ENCODE measurements at regions not wholly inside any gene's neighbourhood (a gene's known extent, or its start where the extent isn't known, plus 50 kb on each side); places are given as distances from the start of the nearest gene placed in this dataset.
"Not testable (repeated sequence)": the region's sequence is repeated elsewhere in the genome, so short reads cannot be mapped to it uniquely, and the experiment has no call there.

DNA sequence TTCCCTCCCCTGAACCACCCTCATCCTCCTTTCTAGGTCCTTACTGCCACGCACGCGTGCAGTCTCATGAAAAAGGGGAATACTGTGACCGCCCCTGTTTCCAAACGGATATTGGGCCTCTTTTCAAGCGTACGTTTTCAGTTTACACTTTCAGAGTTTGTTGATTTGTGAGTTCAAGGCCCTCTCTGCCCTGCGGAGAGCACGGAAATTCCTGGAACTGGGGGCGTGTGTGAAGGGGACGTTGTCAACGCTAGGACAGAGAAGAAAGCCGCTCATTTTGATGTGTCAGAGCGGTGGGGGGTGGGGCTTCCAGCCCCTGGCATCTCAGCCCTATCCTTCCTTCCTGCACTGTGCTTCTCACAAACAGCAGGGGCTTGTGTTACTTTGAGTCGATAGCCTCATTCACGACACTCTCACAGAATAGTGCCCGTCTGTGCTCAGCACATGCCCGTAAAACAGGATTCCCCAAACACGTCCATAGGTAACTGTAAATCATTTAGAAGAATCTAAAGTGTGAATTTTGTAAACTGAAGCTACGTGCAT lies 137.6 kb upstream of the PEG3 start:
- no peak for DNase-seq (ENCODE audit: low spot score)
- H4K20me1 ChIP-seq (ENCODE audit: low read depth): no peaks in the 10 kb centered on the region
- no peak overlapping the region for H2AFZ ChIP-seq (replicated peaks)
- Mint-ChIP-seq H3K27ac (no peak overlapping the region), H3K4me1 (no peaks in the 10 kb centered on the region), H3K27me3 (ENCODE audit: insufficient read depth, low read depth) (peaks cover 2% of the 10 kb centered on the region), H3K9me3 (peaks cover 58% of the 10 kb centered on the region), H3K36me3 (peaks cover 3% of the 10 kb centered on the region), H3K4me3 (no peak overlapping the region)
- H3K27ac ChIP-seq: no peak overlapping the region
- H3K9me3 ChIP-seq (ENCODE audit: low read depth): peaks cover 6% of the 10 kb centered on the region
- no peaks in the 10 kb centered on the region for H3F3A ChIP-seq (ENCODE audit: low read depth)
- TF ChIP-seq EZH2phosphoT487 (IDR thresholded peaks at IDR 0.05): no peak
- TF ChIP-seq, protein P1, sequence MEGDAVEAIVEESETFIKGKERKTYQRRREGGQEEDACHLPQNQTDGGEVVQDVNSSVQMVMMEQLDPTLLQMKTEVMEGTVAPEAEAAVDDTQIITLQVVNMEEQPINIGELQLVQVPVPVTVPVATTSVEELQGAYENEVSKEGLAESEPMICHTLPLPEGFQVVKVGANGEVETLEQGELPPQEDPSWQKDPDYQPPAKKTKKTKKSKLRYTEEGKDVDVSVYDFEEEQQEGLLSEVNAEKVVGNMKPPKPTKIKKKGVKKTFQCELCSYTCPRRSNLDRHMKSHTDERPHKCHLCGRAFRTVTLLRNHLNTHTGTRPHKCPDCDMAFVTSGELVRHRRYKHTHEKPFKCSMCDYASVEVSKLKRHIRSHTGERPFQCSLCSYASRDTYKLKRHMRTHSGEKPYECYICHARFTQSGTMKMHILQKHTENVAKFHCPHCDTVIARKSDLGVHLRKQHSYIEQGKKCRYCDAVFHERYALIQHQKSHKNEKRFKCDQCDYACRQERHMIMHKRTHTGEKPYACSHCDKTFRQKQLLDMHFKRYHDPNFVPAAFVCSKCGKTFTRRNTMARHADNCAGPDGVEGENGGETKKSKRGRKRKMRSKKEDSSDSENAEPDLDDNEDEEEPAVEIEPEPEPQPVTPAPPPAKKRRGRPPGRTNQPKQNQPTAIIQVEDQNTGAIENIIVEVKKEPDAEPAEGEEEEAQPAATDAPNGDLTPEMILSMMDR (IDR thresholded peaks at IDR 0.05): no peak
- no peak for TF ChIP-seq EZH2 (IDR thresholded peaks at IDR 0.05)
- no peak overlapping the region for H3K9ac ChIP-seq
- no peaks in the 10 kb centered on the region for H3K36me3 ChIP-seq
- H3K4me1 ChIP-seq: no peaks in the 10 kb centered on the region
- no peak overlapping the region for H3K4me2 ChIP-seq
- no peak overlapping the region for H3K4me3 ChIP-seq
- no peaks in the 10 kb centered on the region for H3K79me2 ChIP-seq (ENCODE audit: low read depth)
- H3K27me3 ChIP-seq: no peaks in the 10 kb centered on the region

DNA sequence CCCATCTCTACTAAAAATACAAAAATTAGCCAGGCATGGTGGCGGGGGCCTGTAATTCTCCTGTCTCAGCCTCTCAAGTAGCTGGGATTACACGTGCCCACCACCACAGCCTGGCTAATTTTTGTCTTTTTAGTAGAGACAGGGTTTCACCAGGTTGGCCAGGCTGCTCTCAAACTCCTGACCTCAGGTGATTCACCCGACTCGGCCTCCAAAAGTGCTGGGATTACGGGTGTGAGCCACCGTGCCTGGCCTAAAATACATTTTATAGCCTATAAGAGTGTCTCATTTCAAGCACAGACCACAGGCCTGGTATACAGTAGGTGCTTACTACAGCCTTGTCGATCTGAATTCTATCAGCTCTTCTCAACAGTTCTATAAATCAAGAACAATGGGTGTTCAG lies 139.5 kb upstream of the USP29 start:
- H3K36me3 ChIP-seq; H3K4me1 Mint-ChIP-seq; H3K27ac ChIP-seq; H4K20me1 ChIP-seq (ENCODE audit: low read depth); H3K27ac Mint-ChIP-seq; H3K36me3 Mint-ChIP-seq; H3F3A ChIP-seq (ENCODE audit: low read depth); H3K9ac ChIP-seq; H2AFZ ChIP-seq (replicated peaks); H3K27me3 Mint-ChIP-seq (ENCODE audit: insufficient read depth, low read depth); H3K4me3 ChIP-seq; H3K4me2 ChIP-seq; H3K79me2 ChIP-seq (ENCODE audit: low read depth); H3K4me1 ChIP-seq; H3K27me3 ChIP-seq; H3K4me3 Mint-ChIP-seq; DNase-seq (ENCODE audit: low spot score): not testable (repeated sequence)
- H3K9me3 Mint-ChIP-seq: peaks cover 67% of the 10 kb centered on the region
- peaks cover 13% of the 10 kb centered on the region for H3K9me3 ChIP-seq (ENCODE audit: low read depth)

DNA sequence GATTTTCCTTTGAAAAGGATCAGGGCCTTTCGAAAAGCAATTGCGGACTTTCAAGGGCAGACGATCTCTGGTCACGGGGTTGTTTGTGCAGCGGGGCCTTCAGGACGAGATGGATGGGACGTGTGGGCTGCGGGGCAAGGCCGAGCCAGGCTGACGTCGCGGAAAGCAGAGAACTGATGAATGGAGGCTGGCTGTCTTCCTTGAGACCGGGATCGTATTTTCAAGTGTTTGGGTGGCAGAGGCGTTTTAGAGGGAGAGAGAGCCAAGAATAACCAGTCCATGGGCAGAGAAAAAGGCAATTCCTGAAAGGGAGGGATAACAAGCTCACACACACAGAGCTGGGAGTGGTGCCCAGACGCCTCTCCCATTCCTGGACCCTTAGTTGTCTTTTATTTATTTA lies 138.9 kb upstream of the USP29 start:
- Mint-ChIP-seq H3K36me3 (peaks cover 3% of the 10 kb centered on the region), H3K4me1 (no peaks in the 10 kb centered on the region), H3K27ac (no peak overlapping the region), H3K4me3 (no peak overlapping the region), H3K9me3 (peaks cover 69% of the 10 kb centered on the region), H3K27me3 (ENCODE audit: insufficient read depth, low read depth) (peaks cover 2% of the 10 kb centered on the region)
- Histone ChIP-seq H3F3A (ENCODE audit: low read depth) (no peaks in the 10 kb centered on the region), H2AFZ (replicated peaks) (no peak overlapping the region), H3K79me2 (ENCODE audit: low read depth) (no peaks in the 10 kb centered on the region), H3K9ac (no peak overlapping the region), H3K27ac (no peak overlapping the region), H4K20me1 (ENCODE audit: low read depth) (no peaks in the 10 kb centered on the region), H3K36me3 (no peaks in the 10 kb centered on the region), H3K4me1 (no peaks in the 10 kb centered on the region), H3K4me3 (no peak overlapping the region), H3K27me3 (no peaks in the 10 kb centered on the region), H3K4me2 (no peak overlapping the region), H3K9me3 (ENCODE audit: low read depth) (peaks cover 13% of the 10 kb centered on the region)
- DNase-seq (ENCODE audit: low spot score): no peak
- TF ChIP-seq EZH2phosphoT487 (IDR thresholded peaks at IDR 0.05): no peak
- TF ChIP-seq, protein P1 (IDR thresholded peaks at IDR 0.05): no peak
- TF ChIP-seq EZH2 (IDR thresholded peaks at IDR 0.05): no peak

DNA sequence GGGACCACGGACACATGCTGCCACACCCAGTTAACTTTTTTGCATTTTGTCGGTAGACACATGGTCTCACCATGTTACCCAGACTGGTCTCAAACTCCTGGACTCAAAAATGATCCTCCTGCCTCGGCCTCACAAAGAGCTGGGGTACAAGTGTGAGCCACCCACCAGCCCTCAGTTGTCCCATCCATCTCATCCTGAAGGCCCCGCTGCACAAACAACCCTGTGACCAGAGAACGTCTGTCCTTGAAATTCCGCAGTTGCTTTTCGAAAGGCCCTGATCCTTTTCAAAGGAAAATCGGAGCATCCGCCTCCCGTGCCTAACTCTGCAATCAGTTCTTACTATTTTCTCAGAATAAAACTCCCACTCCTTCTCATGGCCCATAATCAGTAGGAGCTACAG lies 138.3 kb upstream of the USP29 start:
- peaks cover 13% of the 10 kb centered on the region for H3K9me3 ChIP-seq (ENCODE audit: low read depth)
- not testable (repeated sequence) for H3K27ac Mint-ChIP-seq; H3K4me1 ChIP-seq; H3K4me2 ChIP-seq; H3K36me3 Mint-ChIP-seq; H4K20me1 ChIP-seq (ENCODE audit: low read depth); H3K79me2 ChIP-seq (ENCODE audit: low read depth); H3K27me3 Mint-ChIP-seq (ENCODE audit: insufficient read depth, low read depth); H3K4me3 ChIP-seq; H2AFZ ChIP-seq (replicated peaks); DNase-seq (ENCODE audit: low spot score); H3K27me3 ChIP-seq; H3K9ac ChIP-seq; H3K4me3 Mint-ChIP-seq; H3K27ac ChIP-seq; H3K36me3 ChIP-seq; H3K4me1 Mint-ChIP-seq; H3F3A ChIP-seq (ENCODE audit: low read depth)
- peaks cover 69% of the 10 kb centered on the region for H3K9me3 Mint-ChIP-seq
